CD4-positive, alpha-beta T cell treated with Interleukin-2 at 100 ng/mL for 4 hours (primary cell): ENCODE measurements at regions not wholly inside any gene's neighbourhood (a gene's known extent, or its start where the extent isn't known, plus 50 kb on each side); places are given as distances from the start of the nearest gene placed in this dataset.
A peak's percentile ranks its signal among the peaks of the same experiment; 100 is the strongest.

Source experiments
- DNase-seq: peaks from one replicate; pipeline ENCODE4 v3.0.0-alpha.2; 2020; ENCODE audit warnings: low spot score

DNA sequence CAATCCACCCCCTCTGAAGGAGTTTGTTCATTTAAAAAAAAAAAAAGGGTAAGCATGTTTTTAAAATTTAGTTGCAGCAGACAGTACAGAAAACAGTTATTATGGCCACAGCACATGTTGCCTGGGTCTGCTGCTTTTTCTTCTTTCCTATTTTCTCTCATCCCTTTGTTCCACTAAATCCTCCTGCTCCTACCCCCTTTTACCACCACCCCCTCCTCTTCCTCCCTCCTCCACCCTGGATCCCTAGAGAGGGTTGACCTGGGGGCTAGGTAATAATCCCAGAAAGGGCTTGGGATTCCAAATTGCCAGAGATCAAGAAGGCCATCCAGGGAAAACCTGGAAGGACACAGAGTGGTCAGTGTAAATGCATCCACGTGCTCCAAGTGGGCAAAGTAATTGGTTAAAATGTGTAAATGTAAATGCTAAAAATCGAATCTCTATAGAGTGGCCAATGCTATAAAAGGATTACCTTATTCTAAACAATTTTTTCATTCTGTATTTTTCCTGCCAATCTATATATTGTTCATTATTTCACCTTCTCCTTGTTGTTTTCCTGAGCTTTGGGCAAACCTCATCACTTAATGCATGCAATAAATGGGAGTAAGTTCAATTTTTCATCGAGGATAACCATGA lies 89.0 kb upstream of the PIK3CG start:
- DNase-seq, result no peak

DNA sequence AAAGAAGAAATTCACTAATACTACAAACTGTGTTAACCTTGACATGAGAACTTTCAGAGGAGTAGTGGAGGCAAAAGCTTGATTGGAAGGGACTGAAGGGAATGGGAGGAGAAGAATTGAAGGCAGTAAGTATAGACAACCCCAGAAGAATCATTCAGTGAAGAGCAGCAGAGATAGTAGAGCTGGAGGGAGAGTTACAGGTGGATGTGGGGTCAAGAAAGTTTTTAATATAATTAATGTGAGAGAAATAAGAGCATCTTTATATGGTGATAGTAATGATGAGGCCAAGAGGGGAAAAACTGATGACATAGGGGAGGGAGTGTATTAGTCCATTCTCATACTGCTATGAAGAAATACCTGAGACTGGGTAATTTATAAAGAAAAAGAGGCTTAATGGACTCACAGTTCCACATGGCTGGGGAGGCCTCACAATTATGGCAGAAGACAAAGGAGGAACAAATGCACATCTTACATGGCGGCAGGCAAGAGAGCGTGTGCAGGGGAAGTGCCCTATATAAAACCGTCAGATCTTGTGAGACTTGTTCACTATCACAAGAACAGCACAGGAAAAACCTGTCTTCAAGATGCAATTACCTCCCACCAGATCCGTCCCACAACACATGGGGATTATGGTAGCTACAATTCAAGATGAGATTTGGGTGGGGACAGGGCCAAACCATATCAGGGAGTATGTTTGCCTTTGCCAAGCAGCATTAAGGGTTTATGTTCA lies 88.3 kb upstream of the PIK3CG start:
- no peak for DNase-seq

- no peak for DNase-seq
Observed at GRCh38 chr7:106777674-106778299, 87.3 kb upstream of the PIK3CG start.

DNA sequence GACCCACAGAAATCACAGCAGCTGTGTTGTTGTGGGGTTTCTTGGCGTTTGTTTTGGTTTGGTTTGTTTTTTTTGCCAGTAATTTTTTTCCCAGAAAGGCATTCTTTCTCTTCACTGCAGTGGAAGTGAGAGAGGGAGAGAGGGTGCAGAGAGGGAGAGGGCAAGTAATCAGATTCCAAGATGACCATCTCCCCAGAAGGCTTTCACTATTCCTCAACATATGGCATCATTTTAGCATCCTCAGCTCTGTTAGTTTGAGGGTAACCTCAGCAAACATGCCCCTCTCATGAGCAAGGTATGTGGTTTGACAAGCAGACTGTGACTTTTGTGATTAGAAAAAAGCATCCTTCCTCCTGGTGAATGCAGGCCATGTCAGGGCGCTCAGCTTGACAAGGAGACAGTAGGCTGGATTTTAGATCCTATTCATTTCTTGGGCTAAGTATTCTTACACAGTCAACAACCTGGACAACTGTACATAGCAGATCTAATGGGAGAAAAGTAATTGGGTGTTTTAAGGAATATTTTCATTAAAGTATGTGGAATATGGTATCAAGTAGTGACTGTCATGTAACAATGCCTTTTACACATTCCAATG lies 86.3 kb upstream of the PIK3CG start:
- no peak for DNase-seq

- no peak for DNase-seq
Observed at GRCh38 chr7:106779877-106780276, 85.2 kb upstream of the PIK3CG start.

DNA sequence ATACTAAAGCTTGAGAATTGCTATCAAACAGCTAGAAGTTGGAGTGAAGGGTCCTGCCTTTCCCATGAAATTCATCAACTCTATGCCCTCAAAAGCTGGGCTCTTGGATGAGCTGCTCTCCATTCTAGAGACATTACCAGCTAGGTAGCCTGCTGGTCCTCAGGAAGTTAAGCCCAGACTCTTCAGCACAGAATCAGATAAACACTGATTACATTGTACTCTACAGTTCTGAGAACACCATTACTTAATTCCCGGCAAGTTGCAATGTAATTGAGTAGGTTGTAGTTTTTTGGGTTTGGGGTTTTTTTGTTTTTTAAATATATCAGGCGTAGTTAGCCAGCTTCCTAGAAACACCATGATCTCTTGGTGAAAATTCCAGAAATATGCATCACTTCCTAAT lies 84.1 kb upstream of the PIK3CG start:
- no peak for DNase-seq

GRCh38 chr7:106781828-106782544 lies 83.1 kb upstream of the PIK3CG start:
- DNase-seq, result no peak

- no peak for DNase-seq
Observed at GRCh38 chr7:106783286-106783685, 81.8 kb upstream of the PIK3CG start.

GRCh38 chr7:106788637-106789036 lies 76.4 kb upstream of the PIK3CG start:
- peak; percentile 16 for DNase-seq

DNA sequence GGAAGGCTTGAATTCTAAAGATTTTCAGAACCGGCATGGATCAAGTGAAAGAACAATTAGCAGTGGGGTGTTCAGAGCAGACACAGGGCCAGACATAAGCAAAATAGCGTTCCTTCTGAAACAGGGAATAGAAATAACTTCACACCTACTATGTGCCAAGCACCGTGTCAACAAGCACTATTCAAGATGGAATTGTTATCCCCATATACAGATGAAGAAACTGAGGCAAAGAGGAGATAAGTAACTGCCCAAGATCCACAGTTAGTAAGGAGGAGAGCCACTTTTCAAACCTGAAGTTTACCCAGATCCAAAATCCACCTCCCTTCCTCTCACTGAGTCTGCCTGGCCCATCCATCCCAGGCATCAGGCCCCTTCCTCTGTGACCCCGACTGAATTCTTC lies 73.6 kb upstream of the PIK3CG start:
- no peak for DNase-seq

DNA sequence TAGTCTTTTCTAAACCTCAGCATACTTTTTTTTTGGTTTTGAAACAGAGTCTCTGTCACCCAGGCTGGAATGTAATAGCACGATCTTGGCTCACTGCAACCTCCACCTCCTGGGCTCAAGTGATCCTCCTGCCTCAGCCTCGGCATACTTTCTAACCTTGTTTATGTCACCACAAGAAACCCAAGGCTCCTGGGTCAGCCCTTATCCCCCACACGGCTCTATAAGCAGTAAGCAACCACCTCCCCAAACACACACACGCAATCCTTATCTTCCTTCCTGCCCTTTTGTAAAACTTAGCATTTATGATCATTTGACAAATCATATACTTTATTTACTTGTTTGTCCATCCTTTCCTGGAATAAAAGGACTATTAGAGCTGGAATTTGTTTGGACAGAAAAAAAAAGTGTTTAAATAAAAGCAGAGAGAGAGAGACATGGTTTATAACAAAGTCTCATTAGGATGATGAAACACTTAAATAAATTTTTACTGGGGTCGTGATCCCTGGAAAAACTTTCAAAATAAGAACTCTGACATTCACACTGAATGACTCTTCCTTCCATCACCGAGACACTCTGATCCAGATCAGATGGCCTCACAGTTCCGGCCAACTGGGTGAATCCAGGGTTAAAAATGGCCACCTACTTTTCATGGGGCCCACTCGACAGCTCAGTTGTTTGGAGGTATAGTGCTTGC lies 72.7 kb upstream of the PIK3CG start:
- no peak for DNase-seq

- peak; percentile 58 for DNase-seq
Observed at GRCh38 chr7:106793015-106793975, 71.8 kb upstream of the PIK3CG start.

DNA sequence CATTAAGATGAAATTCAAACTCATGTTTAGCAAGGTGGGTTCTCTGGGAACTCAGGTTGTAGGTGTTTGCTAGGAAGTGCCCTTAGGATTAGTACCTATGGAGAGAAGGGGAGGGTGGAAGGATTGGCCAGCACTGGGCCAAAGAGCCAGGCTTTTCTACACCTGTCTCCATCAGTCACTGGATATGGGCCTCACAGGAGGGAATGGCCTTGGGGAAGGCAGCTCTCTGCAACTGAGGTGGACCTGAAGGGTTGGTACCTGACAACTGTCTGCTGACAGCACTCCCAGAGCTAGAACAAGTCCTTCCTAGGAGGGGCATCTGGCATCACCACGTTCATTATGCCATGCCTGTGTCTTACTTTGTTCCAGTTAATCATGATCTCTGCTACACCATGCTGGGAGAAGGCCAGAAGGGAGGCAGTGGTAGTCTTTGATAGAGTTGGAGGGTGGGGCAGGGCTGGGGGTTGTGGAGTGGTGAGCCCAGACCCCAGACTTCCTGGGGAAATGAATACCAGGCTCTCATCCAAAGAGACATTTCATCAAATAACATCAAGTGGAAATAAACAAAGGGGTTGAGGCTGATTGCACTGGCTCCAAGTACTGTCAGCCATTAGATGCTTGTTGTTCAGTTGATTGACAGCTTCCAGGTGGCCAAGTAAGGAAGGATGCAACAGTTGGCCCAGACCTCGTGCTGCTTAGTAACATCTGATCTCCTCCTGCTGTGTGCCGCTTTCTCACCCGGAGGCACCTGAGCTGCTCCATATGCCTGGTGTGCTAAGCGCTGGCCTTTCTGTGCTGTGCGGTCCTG lies 70.6 kb upstream of the PIK3CG start:
- no peak for DNase-seq

DNA sequence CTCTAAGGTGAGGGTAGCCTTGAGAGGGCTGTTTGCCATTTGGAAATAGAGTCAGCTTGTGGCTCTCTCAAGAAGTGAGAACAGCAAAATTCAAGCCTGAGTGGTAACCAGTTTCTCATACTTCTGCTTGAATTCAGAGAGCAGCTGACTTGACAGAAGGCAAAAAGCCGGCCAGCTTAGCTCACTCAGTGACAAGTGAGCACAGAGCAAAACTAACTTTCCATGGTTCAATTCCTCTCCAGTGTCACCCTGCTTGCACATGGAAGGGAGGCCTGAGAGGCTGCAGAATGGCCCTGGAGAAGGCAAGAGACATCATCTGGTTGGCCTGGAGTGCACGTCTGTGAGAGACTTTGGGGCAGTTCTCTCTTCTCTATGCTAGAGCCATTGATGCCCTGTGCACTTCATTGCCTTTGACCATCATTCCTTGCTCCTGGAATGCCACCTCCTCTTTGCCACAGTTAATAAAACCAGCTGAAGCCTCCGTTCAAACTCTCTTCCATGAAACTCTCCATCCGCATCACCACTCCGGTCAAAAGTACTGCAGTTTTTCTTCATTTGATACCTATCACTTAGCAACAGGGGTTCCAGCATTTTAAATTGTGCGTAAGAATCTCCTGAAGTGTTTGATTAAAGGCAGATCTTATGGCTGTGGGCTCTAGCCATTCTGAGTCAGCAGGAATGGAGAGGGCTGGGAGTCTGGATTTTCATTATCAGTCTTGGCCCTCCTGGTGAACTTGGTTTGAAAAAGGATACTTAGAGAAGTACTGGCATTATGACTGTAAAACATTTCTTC lies 69.8 kb upstream of the PIK3CG start:
- DNase-seq, result no peak

DNA sequence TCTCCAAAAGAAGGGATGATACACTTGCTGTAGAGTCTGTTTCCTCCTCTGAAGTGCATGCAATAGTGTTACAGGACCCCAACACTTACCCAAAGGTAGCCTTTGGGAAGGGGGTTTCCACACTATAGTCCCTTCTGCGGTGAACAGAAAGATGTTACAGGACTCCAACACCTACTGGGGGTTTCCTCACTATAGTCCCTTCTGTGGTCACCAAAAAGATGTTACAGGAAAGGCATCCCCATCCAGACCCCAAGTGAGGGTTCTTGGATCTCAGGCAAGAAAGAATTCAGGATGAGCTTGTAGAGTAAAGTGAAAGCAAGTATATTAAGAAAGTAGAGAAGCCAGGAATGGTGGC lies 69.2 kb upstream of the PIK3CG start:
- no peak for DNase-seq

- DNase-seq, result no peak
Observed at GRCh38 chr7:106797937-106798336, 67.1 kb upstream of the PIK3CG start.

GRCh38 chr7:106802589-106802988 lies 62.5 kb upstream of the PIK3CG start:
- DNase-seq, result no peak

- no peak for DNase-seq
Observed at GRCh38 chr7:106806556-106806955, 58.5 kb upstream of the PIK3CG start.

GRCh38 chr7:106807474-106807873 lies 57.6 kb upstream of the PIK3CG start:
- DNase-seq, result no peak
